ENCODE measurements at regions not wholly inside any gene's neighbourhood (a gene's known extent, or its start where the extent isn't known, plus 50 kb on each side); places are given as distances from the start of the nearest gene placed in this dataset.

GRCh38 chr6:166001359-166001758 is 166.3 kb downstream of the TBXT start:
- CTCF ChIA-PET: no interaction called here
- peaks cover 3% of the 10 kb centered on the region; the same call in 1 of the 2 replicates for H3K4me1 ChIP-seq (ENCODE audit: control insufficient read depth, insufficient read depth, low read length)
- no peak overlapping the region for H3K4me3 ChIP-seq (ENCODE audit: low read depth in 2 of 2, low read length in 2 of 2)
- intact Hi-C loops (cut with micrococcal nuclease; ENCODE audit: unreplicated experiment) (no loop called here), in situ Hi-C loops (cut with HindIII; ENCODE audit: low pct_unique_long_range_greater_than_20kb, low sequenced_read_pairs) (no loop called here)
- DNase-seq (ENCODE audit: low read depth, low spot score) (no peak), ATAC-seq (no peak; the same call in 1 of the 2 replicates)
- POLR2A ChIA-PET: no interaction called here
- no peak for TF ChIP-seq SIN3A (IDR thresholded peaks at IDR 0.05; ENCODE audit: borderline replicate concordance, insufficient read depth, low read depth, low read length)
- TF ChIP-seq REST (IDR thresholded peaks at IDR 0.05; ENCODE audit: insufficient read depth in 1 of 2, low read depth in 2 of 2, low read length in 1 of 2): no peak
- no peak for TF ChIP-seq CTCF (IDR thresholded peaks at IDR 0.05)
- TF ChIP-seq POLR2AphosphoS5 (IDR thresholded peaks at IDR 0.05; ENCODE audit: low read depth, low read length): no peak
- TF ChIP-seq TCF7L2 (IDR thresholded peaks at IDR 0.05; ENCODE audit: low read depth, low read length): no peak
- no peak overlapping the region for H3K27ac ChIP-seq (ENCODE audit: low read length)
- H3K27me3 ChIP-seq (ENCODE audit: control insufficient read depth, insufficient read depth, low read length): peaks cover 4% of the 10 kb centered on the region
- no TSS peak for BruUV-seq (replicated peaks)
- H3K9me3 ChIP-seq (ENCODE audit: control insufficient read depth, insufficient read depth, low read depth, low read length): no peaks in the 10 kb centered on the region
- no peaks in the 10 kb centered on the region for H3K36me3 ChIP-seq (ENCODE audit: control insufficient read depth, insufficient read depth, low read length)

- no peaks in the 10 kb centered on the region for H3K36me3 ChIP-seq (ENCODE audit: control insufficient read depth, insufficient read depth, low read length)
- no peaks in the 10 kb centered on the region for H3K4me1 ChIP-seq (ENCODE audit: control insufficient read depth, insufficient read depth, low read length)
- H3K27me3 ChIP-seq (ENCODE audit: control insufficient read depth, insufficient read depth, low read length): no peaks in the 10 kb centered on the region
- H3K9me3 ChIP-seq (ENCODE audit: control insufficient read depth, insufficient read depth, low read depth, low read length): no peaks in the 10 kb centered on the region
- ChIA-PET POLR2A (no interaction called here), CTCF (no interaction called here)
- DNase-seq (ENCODE audit: low read depth, low spot score) (no peak), ATAC-seq (no peak)
- intact Hi-C loops (cut with micrococcal nuclease; ENCODE audit: unreplicated experiment): no loop called here
- TF ChIP-seq POLR2AphosphoS5 (IDR thresholded peaks at IDR 0.05; ENCODE audit: low read depth, low read length) (no peak), TCF7L2 (IDR thresholded peaks at IDR 0.05; ENCODE audit: low read depth, low read length) (no peak), CTCF (IDR thresholded peaks at IDR 0.05) (no peak), REST (IDR thresholded peaks at IDR 0.05; ENCODE audit: insufficient read depth in 1 of 2, low read depth in 2 of 2, low read length in 1 of 2) (no peak), SIN3A (IDR thresholded peaks at IDR 0.05; ENCODE audit: borderline replicate concordance, insufficient read depth, low read depth, low read length) (no peak)
- H3K27ac ChIP-seq (ENCODE audit: low read length): no peak overlapping the region
- BruUV-seq (replicated peaks): no TSS peak
- H3K4me3 ChIP-seq (ENCODE audit: low read depth in 2 of 2, low read length in 2 of 2): no peak overlapping the region
- in situ Hi-C loops (cut with HindIII; ENCODE audit: low pct_unique_long_range_greater_than_20kb, low sequenced_read_pairs): no loop called here
Measured at GRCh38 chr6:165999279-165999678, 168.4 kb downstream of the TBXT start.

Data from Panc1 (cell line).